ENCODE measurements at regions not wholly inside any gene's neighbourhood (a gene's known extent, or its start where the extent isn't known, plus 50 kb on each side); places are given as distances from the start of the nearest gene placed in this dataset.

DNA sequence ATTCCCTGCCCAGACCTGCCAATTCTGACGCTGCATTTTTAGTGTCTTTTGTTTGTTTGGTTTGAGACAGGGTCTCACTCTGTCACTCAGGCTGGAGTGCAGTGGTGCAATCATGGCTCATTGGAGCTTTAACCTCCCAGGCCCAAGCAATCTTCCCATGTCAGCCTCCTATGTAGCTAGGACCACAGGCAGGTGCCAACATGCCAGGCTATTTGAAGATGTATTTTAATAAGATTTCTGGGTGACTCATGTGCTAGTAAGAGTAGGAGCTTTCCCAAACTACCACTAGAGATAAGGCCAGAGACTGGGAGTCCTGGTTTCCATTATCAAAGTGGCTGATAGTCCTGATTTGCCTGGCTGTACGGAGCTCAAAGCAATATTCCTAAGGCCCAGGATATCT lies 693.3 kb downstream of the MED13L start:
- TF ChIP-seq MEF2A (IDR thresholded peaks at IDR 0.05; ENCODE audit: borderline replicate concordance, low read depth) (no peak), SMC3 (IDR thresholded peaks at IDR 0.05; ENCODE audit: low read depth, low read length) (no peak), YY1 (IDR thresholded peaks at IDR 0.05; ENCODE audit: low read depth) (no peak), RCOR1 (IDR thresholded peaks at IDR 0.05; ENCODE audit: low read length) (no peak), GATA2 (CRISPR knock-in tag; IDR thresholded peaks at IDR 0.05) (no peak), POLR2AphosphoS5 (IDR thresholded peaks at IDR 0.05; ENCODE audit: low read depth, low read length) (no peak), FOSL2 (IDR thresholded peaks at IDR 0.05; ENCODE audit: borderline replicate concordance, low read depth) (no peak), SIN3A (IDR thresholded peaks at IDR 0.05; ENCODE audit: borderline replicate concordance, low read depth, low read length) (no peak), CHD2 (IDR thresholded peaks at IDR 0.05; ENCODE audit: low read length, partially characterized antibody) (no peak), TAF1 (IDR thresholded peaks at IDR 0.05; ENCODE audit: borderline replicate concordance, low read depth, low read length) (no peak)
- TF ChIP-seq, protein P1, sequence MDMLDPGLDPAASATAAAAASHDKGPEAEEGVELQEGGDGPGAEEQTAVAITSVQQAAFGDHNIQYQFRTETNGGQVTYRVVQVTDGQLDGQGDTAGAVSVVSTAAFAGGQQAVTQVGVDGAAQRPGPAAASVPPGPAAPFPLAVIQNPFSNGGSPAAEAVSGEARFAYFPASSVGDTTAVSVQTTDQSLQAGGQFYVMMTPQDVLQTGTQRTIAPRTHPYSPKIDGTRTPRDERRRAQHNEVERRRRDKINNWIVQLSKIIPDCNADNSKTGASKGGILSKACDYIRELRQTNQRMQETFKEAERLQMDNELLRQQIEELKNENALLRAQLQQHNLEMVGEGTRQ (IDR thresholded peaks at IDR 0.05; ENCODE audit: borderline replicate concordance, low read depth, low read length), result no peak
- TF ChIP-seq, protein P2, sequence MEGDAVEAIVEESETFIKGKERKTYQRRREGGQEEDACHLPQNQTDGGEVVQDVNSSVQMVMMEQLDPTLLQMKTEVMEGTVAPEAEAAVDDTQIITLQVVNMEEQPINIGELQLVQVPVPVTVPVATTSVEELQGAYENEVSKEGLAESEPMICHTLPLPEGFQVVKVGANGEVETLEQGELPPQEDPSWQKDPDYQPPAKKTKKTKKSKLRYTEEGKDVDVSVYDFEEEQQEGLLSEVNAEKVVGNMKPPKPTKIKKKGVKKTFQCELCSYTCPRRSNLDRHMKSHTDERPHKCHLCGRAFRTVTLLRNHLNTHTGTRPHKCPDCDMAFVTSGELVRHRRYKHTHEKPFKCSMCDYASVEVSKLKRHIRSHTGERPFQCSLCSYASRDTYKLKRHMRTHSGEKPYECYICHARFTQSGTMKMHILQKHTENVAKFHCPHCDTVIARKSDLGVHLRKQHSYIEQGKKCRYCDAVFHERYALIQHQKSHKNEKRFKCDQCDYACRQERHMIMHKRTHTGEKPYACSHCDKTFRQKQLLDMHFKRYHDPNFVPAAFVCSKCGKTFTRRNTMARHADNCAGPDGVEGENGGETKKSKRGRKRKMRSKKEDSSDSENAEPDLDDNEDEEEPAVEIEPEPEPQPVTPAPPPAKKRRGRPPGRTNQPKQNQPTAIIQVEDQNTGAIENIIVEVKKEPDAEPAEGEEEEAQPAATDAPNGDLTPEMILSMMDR (IDR thresholded peaks at IDR 0.05), result no peak
- TF ChIP-seq, protein P3, sequence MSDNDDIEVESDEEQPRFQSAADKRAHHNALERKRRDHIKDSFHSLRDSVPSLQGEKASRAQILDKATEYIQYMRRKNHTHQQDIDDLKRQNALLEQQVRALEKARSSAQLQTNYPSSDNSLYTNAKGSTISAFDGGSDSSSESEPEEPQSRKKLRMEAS (IDR thresholded peaks at IDR 0.05; ENCODE audit: low read depth), result no peak

Measured in SK-N-SH (cell line).